ENCODE measurements at regions not wholly inside any gene's neighbourhood (a gene's known extent, or its start where the extent isn't known, plus 50 kb on each side); places are given as distances from the start of the nearest gene placed in this dataset.

DNA sequence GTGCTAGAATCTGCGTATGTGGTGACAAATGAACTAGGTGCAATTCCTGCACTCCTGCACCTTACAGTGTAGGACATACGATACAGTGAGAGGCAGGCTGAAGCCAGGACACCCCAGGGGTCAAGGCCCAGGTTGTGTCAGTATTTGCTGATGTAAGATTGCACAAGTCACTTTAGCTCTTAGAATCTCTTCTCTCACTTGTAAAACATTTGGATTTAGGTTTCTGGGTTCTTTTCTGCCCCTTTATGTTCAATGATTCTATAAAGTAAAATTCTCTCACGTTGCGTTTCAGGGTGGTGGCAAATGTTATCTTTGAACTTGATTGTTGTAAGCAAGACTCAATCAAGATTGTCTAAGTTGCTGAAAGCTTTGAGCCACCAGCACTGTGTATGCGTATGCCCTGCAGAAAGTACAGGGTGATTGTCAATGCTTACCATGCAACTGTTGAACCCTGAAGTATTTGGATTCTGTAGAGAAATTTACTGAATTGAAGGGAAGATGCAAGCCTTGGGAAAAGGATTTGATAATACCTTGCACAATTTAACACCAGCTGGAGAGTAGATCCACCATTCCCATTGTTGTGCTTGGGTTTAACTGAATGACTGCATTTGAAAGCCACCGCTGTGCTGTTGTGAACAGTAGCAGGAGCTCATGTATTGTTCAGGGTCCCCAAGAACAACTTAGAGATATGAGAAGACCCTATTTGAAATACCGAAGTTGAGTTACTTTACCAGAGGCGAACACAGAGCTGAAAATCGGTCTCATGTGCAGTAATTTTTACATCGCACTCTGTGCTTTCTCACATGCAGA, 106.1 kb upstream of the CITED2 start:
- no peak for FAIRE-seq
- no peak for DNase-seq (ENCODE audit: insufficient read length, low spot score)

DNA sequence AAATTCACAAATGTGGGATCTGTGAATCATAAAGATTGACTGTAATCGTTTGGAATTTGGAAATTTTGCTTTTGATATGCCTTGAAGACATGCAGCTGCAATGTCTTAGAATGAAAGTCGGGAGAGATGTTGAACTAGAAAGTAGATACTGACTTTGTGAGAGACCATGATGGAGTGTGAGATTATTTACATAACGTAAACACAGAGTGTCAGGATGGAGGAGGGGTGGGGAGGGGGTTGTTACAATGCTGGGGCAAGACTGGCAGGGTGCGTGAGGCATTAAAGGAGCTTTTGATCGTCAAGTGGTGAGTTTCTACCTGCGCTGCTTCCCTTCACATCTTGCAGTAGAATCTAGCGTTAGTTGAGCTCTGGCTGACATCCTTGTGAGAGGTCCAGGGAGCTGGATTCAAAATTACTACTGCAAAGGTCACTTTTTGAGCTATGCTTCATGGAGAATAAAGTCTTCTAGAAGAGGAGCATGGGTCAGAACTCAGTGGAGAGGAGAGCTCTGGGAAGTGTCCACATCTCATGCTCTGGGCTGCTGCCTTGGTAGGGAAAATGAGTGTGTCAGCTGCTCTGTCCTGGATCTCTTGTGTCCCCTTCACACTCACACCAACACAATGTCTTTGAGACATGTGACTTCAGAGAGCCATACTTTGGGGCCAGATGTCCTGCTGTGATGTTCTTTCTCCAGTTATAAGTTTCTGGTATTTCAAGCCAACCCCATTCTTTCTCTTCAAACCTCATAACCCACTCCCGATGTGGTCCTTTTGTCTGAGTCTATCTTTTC, 105.2 kb upstream of the CITED2 start:
- no peak for FAIRE-seq
- DNase-seq (ENCODE audit: insufficient read length, low spot score) = no peak

DNA sequence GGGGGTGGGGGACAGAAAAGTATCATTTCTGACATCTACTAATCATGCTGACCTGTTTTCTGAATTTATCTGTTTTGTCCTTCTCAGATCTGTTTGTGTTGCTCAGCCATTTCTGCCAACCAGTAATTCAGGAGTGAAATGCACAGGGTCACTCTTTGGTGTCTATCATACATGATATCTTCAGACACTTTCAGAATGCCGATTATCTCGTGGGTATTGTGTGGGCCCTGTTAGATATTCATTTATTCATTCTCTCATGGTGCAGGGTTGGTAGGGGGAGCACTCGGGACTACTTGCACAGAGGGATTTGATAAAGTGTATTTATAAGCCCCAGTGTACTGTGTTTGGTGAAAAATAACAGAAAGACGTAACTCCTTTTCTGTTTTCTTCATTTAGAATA, 101.2 kb upstream of the CITED2 start:
- DNase-seq (ENCODE audit: insufficient read length, low spot score) (no peak), FAIRE-seq (no peak)

DNA sequence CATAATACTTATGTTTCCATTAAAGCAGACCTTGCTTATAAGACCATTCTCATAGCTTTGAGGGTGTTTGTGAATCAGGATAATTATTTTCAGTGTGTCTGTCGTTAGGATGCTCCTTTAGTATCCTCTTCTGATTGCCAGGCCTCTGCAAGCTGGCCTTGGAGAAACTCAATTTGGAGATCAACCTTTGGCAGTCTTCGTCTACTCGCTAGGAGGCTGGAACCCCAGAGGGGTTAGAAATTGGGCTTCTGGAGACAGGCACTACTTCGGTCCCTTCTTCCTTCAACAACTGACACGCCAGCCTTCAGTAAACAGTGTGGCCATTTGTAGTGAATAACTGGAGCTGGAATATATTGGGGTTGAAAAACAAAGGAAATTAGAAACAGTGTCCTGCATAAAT, 100.8 kb upstream of the CITED2 start:
- FAIRE-seq = no peak
- DNase-seq (ENCODE audit: insufficient read length, low spot score) = no peak

DNA sequence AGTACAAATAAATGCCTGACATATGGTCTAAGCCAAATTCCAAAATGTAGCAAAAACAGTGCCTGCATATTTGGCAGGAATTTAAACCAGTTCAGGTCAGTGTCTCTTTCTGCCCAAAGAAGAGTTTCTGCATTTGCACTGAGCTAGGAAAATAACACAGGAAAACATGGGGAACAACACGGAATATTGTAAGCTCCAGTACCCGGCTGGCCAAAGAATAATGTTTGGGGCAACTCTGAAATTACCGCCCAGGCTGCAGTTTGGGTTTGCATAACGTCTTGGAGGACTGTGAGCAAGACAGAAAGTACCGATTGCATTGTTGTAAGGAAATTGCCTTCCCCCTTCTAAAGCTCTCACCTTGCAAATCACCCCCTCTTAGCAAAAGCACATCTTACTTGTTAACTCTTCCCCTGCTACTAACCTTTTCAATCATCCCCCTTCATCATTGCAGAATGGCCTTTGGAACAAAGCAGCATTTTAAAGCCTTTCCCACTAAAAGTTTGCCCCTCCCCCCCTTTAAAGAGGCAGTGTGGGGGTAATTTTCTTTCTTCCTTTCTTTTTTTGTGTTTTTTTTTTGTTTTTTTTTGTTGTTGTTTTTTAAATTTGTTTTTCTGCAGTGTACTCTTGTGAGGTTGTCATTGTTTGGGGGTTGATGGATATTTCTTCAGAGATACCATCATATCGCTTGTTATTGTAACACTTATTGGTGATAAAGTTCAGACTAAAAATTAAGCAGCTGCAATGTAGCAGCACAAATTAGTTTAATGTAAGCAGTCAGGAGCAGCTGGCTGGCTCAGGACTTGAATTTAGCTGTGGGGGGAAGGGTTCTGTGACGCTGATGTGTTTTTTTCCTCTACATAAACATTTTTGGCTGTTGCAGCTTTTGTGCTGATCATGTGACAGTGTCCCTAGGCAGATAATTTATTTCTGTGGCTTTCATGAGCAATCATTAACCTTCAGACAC, 100.0 kb upstream of the CITED2 start:
- FAIRE-seq (no peak), DNase-seq (ENCODE audit: insufficient read length, low spot score) (peak; percentile 5)

DNA sequence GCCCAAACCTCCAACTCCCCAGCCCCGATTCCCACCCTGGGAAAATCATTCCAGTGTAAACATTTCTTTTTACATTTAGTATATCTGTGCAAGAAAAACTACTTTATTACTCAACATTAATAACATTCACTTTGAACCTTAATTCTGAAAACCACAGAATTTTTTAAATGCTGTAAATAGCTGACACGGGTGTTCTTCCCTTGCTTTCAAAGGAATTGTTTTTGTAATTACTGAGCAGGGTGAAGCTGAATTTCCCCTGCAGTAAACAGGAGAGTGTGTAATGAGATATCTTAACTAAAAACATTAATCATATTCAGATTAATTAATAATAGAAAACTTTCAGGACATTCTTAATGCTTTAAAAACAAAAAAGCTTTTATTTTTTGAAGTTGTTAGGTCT, 99.3 kb upstream of the CITED2 start:
- FAIRE-seq (no peak), DNase-seq (ENCODE audit: insufficient read length, low spot score) (no peak)

DNA sequence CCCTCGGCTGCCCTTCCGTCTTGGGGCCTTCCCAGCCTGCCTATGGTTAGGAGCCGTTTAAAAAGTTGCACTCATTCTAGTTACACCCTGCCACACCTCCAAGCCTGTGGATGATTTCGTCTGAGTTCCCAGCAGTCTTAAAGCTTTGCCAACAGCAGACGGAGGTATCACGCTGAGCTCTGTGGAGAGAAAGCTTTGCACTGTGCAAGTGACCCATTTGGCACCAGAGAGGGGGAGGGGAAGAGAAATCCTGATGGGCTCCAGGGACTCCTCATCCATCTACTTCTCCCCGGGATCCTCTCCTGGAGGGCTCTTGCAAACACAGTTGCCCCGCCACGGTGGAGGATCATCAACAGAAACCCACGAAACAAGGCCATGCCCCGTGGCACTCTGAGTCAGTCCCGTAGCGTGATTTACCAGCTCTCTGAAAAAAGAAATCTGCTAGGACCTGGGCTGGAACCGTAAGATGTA, 98.8 kb upstream of the CITED2 start:
- DNase-seq (ENCODE audit: insufficient read length, low spot score) (no peak), FAIRE-seq (no peak)

DNA sequence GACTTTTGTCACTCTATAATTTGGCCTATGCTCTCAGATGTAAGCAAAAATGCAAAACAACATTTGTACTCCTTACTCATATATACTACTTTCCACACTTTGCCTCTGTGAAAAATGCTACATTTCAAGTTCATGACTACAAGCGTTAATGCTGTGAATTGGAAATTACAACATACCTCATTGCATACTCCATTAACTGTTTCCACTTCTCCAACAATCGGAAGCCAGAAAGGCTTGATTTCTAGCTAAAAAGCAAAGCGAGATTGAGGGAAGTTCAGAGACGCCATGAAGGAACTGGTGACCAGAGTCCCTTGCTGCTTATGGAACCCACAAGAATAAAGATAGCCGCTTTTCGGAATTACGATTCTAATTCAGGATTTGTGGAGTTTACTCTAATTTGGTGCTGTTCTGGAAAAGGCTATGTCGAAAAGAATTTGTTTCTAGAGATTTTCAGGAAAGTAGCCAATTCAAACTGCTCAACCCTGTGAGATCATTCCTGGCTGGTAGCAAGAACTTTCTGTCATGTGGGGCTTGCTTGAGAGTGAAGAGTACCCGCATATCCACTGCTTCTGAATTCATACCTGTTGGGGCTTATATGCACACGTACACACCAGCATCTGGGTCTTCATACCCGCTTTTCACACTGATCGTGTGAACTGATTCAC, 98.0 kb upstream of the CITED2 start:
- DNase-seq (ENCODE audit: insufficient read length, low spot score) (no peak), FAIRE-seq (no peak)

DNA sequence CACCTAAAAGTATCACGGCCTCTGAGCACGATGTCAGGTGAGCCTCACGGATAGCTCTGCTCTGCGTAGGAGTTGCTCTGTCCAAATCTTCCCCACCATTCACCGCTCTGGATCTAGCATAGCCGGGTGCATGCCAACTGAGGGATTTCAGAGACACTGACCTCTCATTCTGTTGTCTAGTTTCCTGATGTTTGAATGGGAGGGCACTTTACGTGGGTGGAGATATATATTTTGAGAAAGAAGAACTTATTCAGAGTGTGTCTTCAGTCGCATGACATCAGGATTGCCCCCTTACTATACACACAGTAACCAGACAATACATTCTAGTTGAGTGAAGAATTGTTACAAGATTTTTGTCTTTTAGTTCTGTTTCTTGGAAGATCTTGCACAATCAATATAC, 96.5 kb upstream of the CITED2 start:
- DNase-seq (ENCODE audit: insufficient read length, low spot score) = no peak
- FAIRE-seq = no peak

DNA sequence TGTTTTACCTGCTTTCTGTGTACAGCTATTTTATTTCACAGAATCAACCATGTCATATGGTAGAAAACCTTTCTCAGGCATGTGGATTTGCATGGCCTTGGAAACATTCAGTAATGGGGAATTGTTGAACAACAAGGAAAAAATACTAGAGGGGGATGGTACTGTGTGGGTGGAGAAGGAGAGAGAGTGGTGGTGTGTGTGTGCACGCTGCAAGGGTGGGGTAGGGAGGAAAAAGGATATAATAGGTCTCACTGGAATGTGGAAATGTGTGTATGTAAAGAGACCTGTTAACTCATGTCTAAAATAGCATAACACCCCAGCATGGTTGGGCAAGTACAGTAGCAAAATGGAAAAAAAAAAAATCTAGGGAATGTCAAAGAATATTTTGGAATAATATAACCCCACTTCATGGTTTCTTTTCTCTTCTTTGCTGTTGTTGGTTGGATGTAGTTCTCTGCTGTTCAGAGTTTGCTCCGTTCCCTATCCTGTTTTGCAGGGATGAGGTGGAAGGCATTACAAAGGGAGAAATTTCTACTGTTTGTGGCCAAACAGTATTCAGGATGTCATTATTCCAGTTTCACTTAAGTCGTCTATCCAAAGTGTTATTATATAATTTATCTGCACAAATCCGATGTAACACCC, 93.9 kb upstream of the CITED2 start:
- FAIRE-seq = no peak
- DNase-seq (ENCODE audit: insufficient read length, low spot score) = no peak

DNA sequence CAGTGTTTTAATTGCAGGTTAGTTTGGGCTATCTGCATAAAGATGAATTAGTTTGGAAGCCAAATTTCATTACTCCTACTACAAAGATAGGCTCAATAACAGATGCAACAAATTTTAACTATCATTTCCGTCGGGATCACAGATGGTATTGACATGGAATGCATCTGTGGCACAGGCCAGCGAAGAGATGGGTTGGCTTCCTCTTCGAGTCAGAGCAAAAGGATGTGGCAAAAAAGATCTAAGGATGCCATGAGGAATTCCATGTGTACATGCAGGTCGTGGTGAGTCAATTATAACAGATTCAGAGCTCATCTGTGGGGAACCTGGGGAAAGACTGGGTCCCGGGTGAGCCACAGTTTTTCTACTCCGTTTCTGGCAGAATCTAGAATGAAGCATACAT, 83.0 kb upstream of the CITED2 start:
- FAIRE-seq = no peak

DNA sequence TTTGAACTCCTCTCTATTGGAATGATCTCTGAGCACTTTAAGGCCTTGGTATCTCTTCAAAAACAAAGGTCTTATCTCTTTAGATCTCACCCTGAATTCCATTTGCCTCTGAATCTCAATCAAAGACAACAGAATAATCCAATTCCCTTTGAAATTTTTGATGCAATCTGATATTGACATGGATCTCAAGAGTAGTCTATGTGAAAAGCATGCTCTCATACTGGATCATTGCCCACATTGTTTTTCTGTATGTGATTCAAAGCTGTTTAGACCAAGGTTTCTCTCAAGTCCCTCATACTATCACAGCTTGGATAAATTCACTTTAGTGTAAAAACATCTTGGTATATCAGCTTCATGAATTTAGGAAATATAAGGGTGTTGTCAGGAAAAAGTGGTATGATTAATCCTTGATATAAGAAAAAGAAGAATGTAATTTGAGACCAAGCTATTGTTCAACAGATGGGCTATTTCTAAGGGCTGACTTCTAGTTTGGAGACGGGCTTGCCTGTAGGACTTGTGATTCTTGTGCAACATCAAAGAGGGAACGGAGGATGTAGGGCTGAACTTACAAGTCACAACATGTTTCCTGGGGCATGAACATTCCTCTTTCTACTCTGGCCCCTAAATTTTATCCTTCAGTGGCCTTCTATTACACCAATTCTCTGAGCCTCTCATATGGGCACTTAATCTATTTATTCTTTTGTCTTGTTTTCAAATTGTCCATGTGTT, 77.9 kb upstream of the CITED2 start:
- FAIRE-seq (no peak), DNase-seq (ENCODE audit: insufficient read length, low spot score) (no peak)

More for the DNA sequence above, 83.0 kb upstream of the CITED2 start:
- no peak for DNase-seq (ENCODE audit: insufficient read length, low spot score)

DNA sequence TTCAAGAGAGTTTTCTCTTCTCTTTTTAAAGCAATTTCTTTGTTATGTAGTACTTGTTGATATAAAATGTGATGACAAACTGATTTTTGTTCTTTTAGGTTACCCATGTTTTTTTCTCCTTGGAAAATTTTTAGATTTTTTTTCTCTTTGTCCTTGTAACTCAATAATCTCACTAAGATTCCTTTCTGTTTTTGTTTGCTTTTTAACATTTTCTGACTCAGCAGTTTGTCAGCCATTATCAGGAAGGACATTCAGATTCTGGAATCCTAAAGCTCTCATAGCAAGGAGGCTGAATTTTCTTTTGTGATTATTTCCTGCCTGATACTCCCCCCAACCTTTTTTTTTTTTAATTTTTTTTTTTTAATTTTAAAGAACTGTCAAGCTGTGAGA, 75.2 kb upstream of the CITED2 start:
- DNase-seq (ENCODE audit: insufficient read length, low spot score) = no peak
- FAIRE-seq = no peak

DNA sequence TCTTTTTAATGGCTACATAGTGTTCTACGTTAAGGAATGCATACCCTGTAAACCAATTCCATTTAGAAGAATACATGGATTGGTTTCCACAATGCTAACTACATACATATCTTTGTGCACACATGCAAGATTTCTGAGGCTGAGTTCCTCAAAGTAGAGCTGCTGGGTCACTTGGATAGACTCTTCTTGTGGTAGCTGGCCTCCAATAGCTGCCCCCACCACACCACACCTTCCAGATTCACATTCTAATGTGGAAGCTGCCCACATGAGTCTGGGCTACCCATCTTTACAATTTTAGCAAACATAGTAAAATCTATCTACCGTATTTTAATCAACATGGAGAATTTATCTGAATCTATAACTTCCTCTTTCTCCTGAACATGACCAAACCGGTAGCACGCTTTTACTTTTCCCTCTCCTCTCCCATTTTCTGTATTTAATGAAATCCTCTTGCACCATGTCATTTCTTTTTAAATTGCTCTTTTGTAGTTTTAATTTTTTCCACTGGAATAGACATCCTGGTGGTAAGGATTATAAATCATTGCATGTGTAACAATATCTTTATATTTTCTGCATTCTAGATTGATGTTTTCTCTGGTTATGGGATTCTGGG, 74.7 kb upstream of the CITED2 start:
- DNase-seq (ENCODE audit: insufficient read length, low spot score) (no peak), FAIRE-seq (no peak)

DNA sequence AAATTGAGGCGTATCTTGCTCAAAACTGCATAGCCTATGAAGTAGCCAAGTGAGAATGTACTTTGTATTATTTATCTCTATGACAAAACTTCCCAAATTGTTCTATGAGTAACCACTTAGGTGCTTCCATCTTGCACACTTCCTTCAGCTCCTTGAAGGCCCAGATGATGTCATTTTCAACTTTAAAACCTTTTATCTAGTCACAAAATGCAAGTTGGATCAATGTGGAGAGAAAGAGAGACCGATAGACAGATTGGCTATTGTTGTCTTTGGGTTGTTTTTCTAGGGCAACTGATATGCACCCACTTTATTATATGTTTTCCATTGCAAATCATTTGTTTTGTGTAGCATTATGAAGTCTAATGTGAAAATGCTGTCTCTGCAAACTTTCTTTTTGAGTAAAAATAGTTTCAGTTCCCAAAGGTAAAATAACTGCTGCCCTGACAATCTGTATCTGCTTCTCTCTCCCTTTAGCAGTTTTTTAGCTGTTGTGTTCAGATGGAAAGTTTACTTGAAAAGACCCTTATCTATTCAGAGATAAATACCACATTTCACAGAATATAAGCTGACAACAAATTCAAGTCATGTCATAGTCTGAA, 73.7 kb upstream of the CITED2 start:
- FAIRE-seq (peak; percentile 91), DNase-seq (ENCODE audit: insufficient read length, low spot score) (peak; percentile 12)

DNA sequence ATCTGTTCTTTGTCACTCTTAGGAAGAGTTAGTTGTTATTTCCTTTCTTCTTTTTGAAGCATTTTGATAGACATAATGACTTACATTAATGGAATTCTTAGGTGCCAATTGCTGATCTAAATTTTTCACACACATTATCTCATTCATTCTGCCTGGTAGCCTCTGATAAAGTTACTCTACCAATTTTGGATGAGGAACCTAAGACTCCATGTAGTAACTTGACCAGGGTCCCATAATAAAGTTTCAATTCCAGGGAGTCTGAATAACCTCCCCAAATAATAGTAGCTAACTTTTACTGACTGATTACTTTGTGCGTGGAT, 73.2 kb upstream of the CITED2 start:
- DNase-seq (ENCODE audit: insufficient read length, low spot score) = no peak
- FAIRE-seq = no peak

DNA sequence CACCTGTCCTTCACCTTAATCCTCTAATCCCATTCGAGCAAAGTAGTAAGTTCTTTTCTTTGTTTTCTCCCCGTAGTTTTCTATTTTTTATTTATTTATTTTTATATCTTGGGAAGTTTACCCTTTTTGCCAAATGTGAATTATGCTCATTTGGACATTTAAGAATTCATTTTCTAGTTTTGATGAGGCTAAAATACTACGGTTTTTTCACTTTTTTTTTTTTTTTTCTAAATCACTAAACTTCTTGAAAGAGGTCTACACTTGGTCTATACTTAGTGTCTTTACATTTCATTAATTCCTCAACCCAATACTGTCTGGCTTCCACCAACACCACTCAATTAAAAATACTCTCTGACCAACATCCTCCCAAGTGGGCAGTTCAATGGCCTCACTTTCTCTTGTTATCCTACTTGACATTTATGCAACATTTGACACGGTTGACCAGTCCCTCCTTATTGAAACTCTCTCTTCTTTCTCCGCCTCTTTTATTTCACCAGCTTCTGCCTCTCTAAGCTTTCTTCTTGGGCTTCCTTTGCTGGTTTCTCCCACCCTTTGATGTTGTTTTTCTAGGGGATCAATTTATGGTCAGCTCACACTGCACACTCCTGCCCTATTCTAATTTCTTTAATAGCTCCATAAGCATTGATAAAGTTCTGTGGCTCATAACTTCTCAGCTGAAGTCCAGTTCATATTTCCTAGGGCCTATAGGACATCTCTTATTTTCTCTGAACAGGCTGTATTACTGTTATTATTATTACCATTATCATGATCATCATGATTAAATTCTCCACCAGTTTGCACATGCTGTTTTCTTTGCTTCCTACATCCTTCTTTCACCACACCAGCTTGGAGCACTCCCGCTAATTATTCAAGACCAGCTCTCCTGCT, 72.6 kb upstream of the CITED2 start:
- DNase-seq (ENCODE audit: insufficient read length, low spot score) (no peak), FAIRE-seq (peak; percentile 11)
